ENCODE measurements at regions not wholly inside any gene's neighbourhood (a gene's known extent, or its start where the extent isn't known, plus 50 kb on each side); places are given as distances from the start of the nearest gene placed in this dataset.
"Not testable (repeated sequence)": the region's sequence is repeated elsewhere in the genome, so short reads cannot be mapped to it uniquely, and the experiment has no call there.

DNA sequence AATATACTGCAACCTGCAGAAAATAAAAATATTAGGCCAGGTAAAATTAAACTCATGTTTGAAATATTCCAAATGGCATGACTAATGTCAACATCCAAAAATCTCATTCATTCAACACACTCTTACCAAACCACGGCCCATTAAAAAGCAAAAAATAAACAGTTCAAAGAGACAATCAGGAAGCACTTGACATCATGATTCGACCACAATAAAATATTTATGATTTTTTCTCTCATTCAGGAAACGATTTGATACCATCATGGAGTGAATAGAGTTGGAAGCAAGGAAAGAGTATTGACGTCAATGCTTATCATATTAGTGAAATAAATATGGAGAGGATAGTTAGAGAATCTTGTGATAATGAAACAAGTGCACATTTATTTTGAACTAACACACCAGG lies 354.1 kb downstream of the KCNJ2 start:
- no peak for DNase-seq (ENCODE audit: low spot score)

DNA sequence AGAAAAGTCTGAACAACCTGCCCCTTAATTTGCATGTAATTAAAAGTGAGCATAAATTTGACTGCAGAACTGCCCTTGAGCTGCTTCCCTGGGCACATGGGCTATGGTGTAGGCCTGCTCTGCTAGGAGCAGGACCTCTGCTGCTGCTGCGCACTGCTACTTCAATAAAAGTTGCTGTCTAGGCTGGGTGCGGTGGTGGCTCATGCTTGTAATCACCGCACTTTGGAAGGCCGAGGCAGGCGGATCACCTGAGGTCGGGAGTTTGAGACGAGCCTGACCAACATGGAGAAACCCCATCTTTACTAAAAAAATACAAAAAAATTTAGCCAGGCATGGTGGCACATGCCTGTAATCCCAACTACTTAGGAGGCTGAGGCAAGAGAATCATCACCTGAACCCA lies 355.7 kb downstream of the KCNJ2 start:
- not testable (repeated sequence) for DNase-seq (ENCODE audit: low spot score)

DNA sequence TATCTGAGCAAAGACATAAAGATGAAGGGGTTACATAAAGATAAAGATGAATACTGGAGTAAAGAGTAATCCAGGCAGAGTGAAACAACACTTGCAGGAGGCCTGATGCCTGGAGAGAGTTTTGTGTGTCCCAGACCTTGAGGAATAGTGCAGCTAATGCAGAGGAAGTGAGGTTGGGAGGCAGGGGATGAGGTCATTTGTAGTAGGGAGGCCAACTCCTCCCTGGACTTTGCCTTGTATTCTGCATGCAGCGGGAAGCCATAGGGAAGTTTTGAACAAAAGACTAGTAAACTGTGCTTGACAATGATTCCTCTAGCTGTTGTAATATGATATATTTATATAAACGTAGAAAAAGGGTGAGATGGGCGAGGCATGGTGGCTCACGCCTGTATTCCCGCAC lies 356.6 kb downstream of the KCNJ2 start:
- DNase-seq (ENCODE audit: low spot score): no peak

DNA sequence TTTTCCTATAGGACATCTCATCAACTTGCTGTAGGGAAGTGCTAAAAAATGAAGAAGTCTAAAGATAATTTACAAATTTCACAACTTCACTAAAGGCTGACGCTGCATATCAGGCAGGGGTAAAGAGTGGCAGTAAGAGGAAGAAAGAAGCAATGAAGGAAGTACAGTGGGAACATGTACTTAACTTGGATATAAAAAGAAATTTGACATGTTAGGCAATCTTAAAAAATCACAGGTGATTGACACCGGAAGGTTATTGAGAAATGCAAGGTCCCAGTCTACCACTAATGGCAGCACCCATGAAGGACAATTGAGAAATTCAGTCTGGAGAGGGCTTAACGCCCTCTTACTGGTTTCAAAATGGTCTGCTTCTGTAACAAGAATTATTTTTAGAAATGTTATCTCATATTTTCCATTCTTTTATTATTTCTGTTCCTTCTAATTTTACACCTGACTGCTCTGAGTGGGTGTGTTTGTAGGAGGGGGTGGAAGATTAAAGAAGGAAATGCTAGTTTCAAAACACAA lies 358.1 kb downstream of the KCNJ2 start:
- no peak for DNase-seq (ENCODE audit: low spot score)

DNA sequence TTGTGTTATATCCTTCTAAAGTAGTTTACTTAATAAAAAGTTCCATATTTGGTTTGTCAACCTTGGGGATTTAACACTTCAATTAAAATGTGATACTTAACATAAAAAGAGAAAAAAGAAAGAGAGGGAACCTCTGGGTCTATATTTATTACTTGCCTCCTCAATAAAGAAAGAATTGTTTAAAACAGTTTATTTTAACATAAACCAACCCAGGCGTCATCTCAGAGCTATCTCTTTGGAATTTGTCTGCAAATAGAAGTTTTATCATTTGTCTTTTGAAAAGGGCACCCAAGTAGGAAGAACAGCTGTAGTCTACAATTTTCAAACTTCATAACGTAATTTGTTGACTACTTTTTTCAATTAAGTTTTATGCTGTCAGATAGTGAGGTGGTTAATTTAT lies 364.1 kb downstream of the KCNJ2 start:
- DNase-seq (ENCODE audit: low spot score): no peak

DNA sequence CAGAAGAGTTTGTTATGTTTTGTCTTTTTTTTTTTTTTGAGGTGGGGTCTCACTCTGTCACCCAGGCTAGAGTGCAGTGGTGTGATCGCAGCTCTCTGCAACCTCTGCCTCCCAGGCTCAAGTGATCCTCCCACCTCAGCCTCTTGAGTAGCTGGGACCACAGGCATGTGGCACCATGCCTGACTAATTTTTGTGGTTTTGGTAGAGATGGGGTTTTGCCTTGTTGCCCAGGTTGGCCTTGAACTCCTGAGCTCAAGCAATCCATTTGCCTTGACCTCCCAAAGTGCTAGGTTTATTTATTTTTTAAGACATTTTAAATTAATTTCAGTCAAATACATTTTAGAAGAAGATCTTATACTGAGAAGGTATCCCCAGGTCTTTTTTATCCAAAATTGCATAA lies 366.7 kb downstream of the KCNJ2 start:
- DNase-seq (ENCODE audit: low spot score): no peak

DNA sequence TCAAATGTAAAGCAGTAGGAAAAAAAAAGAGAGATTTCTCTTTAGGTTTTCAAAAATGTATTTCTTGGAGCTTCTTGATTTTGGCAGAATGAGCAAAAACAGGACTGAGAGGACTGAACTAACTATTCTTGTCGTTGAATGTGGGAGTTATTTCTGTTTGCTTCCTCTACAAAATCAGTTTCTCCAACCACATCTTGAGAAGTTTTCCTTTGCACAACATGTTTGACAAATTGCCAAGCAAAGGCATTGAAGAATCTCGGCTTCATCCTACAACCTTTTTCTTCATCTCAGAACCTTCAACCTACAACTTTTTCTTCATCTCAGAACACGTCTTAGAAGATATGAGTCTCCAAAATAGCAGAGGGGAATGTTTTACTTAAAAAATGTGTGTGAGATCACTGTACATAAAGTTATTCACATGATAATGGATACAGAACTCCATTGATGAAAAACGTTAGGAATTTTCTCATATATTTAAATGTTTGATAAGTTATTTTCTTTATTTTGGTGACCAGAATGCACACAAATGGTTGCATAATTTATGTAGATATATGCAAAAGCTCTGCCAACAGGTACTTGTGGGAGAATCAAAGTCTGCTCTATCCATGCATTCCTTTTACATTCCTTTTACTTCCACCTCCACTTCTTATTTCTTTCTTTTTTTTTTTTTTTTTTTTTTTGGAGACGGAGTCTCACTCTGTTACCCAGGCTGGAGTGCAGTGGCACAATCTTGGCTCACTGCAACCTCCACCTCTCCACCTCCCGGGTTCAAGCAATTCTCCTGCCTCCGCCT lies 370.0 kb downstream of the KCNJ2 start:
- DNase-seq (ENCODE audit: low spot score): no peak

DNA sequence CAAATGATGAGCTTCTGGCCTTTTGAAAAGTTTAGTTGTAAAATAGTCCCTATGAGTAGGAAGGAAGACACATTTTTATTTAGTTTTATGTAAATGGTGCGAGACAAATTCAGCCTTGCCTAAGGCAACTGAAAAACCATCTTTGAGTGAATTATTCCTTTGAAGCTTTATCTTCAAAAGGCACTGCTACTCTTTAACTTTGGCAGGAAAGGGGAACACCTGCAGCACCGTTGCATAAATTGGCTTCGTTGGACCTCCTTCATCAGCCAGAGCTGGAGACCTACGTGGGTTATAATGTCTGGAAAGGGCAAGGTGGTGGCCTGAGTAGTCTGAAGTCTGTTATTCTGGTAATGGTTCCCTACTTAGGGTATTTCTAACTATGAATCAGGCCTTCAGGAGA lies 373.5 kb downstream of the KCNJ2 start:
- no peak for DNase-seq (ENCODE audit: low spot score)

DNA sequence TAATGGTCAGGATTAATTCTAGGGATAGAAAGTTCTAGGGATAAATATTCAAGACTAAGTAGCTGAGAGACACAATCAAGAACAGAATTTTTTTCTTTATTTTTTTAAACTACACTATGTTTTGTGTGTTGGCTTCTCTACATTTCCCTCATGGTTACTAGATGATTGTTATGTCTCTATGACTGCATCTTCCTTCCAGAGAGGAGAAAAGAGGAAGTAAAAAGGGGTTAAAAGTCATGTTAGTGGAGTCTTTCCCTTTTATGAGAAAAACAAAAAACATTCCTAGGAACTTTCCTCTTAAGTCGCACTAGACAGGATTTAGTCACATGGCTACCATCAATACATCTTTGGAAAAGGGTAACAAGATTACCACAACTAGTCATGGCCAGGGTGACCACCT lies 375.0 kb downstream of the KCNJ2 start:
- DNase-seq (ENCODE audit: low spot score): no peak

DNA sequence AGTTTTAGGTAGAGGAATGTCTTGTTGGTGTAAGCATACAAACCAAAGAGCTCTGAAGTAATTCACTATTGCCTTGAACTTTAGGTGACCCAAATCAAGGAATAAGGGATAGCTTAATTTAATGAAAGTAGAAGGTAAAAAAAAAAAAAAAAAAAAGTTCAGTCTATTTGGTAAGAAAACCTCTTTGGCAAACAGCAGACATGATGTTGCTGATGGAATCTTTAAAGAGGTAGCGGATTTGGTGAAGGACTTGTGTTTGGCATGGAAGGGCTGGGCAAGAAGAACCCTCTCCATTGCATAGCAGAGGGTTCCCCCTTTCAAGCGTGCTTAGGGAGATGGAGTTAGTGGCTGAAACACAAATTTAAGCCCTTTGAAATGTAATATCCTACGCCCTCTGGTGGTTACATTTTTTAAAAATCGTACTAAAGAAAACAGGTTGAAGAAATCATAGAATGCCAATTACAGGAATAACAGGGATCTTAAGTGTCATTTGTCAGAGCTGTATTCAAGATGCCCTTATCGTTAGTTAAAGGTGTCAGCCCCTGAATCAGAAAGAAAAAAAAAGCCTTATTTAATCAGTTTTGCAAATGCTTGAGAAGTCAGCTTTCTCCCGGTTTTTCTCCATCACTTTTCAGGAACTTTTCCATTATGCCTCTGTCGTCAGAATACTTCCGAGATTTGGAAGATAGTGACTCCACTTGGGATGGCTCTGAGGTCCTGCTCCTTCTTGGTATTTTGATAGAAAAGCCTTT lies 383.1 kb downstream of the KCNJ2 start:
- peak; percentile 47 for DNase-seq (ENCODE audit: low spot score)

DNA sequence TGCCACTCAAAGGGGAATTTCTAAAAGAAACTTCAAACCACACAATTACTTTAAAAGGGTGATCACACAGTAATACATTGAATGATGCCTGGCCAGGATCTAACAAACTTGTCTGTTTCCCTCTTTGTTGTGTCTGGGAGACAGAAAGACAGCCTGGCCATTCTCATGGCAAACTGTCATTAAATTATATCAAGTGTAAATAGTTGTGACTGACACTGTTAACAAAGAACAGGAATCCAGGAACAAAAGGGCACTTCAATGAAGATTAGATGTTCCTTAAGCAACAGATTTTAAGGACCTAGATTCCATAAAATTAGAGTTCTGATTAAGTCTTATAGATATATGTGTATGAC lies 383.6 kb downstream of the KCNJ2 start:
- no peak for DNase-seq (ENCODE audit: low spot score)

DNA sequence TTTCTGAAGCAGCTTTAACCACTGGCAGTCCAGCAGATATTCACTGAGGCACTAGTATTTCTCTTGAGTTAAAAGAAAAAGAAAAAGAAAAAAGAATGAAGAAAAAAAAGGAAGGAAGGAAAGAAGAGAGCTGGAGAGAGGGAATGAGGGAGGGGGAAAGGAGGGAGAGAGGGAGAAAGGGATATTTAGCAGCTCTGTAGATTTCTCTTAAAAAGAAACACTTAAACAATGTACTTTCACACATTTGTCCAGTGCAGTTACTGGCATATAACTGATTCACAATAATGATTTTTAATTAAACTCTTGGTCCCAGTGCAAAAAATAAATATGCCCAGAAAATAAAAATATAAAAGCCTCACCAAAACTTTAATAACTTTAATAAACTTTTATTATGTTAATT lies 386.4 kb downstream of the KCNJ2 start:
- DNase-seq (ENCODE audit: low spot score): no peak

DNA sequence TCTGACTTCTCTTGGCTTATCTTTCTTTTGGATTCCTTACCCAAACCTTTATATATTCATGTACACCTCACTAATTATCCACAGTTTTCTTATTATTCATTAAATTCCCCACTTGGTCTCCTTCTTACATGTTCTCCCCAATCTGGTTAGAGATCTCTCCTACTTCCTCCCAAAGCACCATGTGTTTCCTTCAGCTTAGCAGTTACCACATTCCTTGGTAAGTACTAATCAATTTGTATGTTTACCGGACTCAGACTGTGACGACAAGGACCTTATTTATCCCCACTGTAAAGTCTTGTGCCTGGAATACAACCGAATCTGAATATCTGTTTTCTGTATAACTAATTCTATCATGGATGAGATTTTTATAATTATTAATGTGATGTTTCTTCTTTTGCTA lies 389.5 kb downstream of the KCNJ2 start:
- peak; percentile 80 for DNase-seq (ENCODE audit: low spot score)

DNA sequence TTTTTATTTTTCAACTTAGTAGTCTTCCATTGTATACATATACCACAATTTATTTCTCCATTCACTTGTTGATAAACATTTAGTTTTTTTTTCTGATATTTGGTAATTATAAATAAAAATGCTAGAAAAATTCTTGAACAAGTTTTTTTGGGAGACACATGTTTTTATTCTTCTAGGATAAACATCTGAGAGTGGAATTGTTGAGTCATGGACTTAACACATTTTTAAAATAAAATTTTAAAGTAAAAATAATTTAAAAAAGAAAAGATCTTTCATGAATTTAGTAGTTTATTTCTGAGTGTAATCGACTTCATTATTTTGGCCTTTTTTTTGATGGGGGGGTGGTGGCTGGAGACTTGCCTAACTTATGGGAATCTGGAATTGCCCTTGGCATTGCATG lies 391.1 kb downstream of the KCNJ2 start:
- DNase-seq (ENCODE audit: low spot score): no peak

DNA sequence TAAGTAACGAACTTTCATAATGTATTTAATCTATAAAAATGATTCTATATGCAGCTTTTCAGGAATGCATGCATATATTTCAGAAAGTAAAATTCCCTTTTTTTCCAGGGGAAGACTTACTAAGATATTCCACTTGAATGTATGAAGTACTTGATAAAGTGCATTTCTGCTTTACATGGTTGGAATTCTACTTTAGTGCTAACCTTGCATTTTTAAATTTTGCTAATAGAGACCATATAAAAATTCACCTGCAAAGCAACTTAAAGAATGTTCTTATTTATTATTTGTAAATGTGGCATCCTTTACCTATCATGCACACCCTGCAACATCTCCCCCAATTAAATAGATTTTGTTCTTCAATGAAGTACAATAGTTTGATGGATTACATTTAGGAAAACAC lies 392.8 kb downstream of the KCNJ2 start:
- no peak for DNase-seq (ENCODE audit: low spot score)

DNA sequence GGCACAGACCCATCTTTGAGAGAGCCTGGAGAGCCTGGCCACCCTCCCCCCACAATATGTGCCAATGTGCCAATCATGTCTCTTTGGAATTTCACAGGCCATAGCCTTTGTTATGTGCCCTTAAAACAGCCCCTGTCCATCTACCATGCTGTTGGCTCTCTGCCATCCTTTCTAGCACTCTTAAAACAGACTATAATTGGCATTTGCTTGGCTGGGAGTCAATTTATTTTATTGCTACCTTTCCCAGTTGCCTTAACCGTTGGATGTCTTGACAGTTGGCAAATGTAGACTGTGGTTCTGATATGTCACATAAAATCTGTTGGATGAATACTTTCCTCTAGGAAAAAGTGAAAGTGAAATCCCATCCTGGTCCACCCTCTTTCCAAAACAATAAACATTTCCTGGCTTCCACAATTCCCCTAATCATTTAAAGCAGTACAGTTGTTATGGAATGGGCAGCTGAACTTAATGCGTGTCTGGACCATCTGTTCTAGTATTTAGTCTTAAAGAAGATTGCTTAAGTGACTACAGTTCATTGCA lies 394.0 kb downstream of the KCNJ2 start:
- no peak for DNase-seq (ENCODE audit: low spot score)

DNA sequence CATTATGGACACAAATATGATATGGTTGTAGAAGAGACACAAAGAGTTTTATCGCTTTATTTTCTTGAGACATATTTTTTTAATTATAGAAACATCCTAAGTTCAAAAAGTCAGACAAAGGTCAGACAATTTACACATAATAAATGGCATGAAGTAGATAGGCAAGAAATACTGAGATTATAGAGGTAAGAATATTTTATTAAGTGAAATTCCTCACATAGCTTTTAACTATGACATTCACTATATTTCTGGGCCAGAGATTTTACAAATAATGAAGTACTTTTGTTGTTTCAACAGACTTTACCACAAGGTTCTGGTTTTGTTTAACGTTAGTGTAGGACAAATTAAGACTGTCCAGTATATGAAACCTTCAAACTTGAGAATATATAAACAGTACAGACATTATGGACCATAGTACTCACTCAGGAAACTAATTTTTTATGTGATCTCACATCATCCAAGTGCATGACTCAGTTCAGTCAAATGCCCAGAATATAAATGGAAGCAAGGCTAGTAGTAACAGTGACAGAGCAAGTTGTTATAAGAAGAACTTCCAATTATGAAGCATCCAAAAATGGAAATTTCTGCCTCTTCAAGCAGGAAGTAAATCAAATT lies 394.8 kb downstream of the KCNJ2 start:
- peak; percentile 26 for DNase-seq (ENCODE audit: low spot score)

DNA sequence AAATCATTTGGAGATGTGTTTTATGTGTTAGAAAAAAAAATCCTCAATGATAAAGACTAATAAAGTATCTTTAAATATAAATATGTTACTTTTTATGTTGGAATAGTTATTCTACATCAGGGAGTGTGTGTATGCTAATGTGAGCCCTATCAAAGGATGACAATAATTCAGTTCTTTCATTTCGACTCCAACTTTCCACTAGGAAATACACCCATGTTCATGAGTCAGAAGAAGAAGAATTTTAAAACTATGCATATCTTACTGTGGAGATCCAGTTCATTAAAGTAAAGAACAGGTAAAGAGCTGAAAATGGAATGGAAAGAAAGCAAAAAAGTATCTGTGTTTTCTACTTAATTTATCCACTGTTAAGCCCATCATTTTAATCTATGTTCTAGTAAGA lies 399.8 kb downstream of the KCNJ2 start:
- no peak for DNase-seq (ENCODE audit: low spot score)

DNA sequence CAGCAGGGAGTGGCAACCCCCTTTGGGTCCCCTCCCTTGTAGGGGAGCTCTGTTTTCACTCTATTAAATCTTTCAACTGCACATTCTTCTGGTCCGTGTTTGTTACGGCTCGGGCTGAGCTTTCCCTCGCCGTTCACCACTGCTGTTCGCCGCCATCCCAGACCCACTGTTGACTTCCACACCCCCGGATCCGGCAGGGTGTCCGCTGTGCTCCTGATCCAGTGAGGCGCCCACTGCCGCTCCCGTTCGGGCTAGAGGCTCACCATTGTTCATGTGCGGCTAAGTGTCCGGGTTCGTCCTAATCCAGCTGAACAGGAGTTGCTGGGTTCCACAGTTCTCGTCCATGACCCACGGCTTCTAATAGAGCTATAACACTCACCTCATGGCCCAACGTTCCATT lies 408.1 kb downstream of the KCNJ2 start:
- no peak for DNase-seq (ENCODE audit: low spot score)

DNA sequence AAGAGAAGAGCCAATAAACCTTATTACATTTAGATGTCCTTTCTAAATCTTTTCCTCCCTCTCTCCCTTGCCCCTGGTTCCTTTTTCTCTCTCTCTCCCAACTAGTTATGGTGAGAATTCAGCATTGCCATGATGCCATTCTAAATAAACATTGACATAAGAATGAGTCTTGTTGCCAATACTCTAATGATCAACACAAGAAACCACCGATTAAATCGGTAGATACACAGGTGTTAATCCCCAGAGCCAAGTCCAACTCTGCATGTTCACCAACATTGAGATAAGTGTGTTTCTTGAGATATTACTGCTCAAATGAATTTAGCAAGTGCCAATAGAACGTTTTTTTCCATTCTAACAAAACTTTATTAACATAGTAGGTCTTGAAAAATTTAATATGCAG lies 412.1 kb downstream of the KCNJ2 start:
- DNase-seq (ENCODE audit: low spot score): no peak

DNA sequence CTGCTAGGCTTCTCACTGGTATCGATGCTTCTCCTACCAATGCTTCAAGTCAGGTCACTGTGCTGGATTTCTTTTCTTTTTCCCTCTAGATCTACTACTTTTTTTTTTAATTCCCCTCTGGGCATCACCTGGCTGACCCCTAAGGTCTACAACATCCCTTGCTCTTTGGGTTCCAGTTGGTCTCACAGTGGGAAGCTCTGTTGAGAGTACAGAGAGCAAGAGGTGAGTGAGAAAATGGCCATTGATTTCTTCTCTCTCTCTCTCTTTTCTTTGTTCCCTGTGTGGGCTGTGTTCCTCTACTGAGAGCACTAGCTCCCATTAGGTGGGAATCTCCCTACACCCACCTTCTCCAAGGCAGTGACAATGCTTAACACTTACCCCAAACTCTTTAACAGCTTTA lies 413.4 kb downstream of the KCNJ2 start:
- DNase-seq (ENCODE audit: low spot score): no peak

DNA sequence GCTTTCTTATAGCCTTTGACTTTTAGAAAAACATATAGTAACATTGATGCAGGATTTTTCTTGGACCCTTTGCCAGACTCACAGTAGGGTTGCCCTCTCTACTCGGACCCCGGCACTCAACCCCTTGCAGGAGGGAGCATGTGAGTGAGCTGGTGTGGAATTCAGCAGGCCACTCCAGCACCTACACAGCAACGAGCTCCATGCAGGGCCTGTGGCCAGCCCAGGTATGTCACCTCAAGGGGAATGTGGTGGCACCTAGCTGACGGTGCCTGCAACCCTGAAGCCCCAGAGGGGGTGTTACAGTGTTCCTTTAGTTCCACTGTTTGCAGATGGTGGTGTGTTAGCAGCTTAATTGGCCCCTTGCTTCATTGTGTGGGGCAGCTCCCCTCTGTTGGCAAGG lies 414.9 kb downstream of the KCNJ2 start:
- DNase-seq (ENCODE audit: low spot score): no peak

DNA sequence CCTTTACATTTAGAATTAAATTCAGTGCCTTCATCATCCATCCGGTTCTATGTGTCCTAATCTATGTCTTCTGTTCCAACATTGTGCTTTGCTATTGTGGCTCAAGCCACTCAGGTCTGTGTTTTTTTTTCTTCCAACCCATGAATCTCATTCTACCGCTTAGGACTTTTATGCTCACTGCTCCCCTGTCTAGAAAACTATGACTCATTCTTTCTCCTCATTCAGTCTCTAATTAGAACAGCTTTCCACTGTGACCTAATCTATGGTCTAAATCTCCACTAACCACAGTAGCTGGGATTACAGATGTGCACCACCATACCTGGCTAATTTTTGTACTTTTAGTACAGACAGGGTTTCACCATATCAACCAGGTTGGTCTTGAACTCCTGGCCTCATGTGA lies 418.7 kb downstream of the KCNJ2 start:
- no peak for DNase-seq (ENCODE audit: low spot score)
